ENCODE measurements at regions not wholly inside any gene's neighbourhood (a gene's known extent, or its start where the extent isn't known, plus 50 kb on each side); places are given as distances from the start of the nearest gene placed in this dataset.

DNA sequence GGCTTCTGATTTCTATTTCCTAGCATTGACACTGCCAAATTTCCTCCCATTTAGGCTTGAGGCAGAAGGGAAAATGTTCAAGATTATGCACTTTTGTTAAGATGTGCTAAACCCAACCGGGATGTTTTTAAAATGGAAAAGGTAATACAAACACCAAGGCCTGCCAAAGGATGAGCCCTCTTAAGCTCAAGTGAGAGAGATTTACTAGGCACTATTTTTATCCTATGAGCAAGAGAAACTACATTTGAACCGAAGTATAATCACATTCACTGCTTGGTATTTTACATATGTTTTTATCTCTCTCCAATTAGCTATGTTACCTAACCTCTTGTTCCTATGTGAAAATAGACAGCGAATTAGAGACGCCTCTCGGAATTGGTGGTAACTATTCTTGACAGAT, 295.8 kb downstream of the GABRB3 start:
- no peak for DNase-seq

DNA sequence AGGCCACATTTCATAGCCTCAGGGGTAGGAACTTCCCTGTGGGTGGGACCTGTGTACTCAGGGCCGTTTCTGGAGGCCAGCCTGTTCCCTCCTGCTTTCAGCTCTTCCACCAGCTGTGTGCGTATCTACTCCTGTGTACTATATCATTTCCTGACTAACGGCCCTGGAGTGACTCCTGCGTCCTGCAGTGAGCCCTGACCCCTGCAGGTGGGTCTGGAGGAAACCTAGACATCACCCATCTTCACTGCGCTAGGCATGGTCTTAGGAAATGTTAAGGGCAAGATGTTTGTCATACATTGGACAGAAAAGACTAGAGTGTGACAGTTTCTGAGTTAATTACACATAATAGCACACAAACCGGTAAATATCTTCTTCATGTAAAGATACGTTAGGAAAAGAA, 297.3 kb downstream of the GABRB3 start:
- DNase-seq, result no peak

DNA sequence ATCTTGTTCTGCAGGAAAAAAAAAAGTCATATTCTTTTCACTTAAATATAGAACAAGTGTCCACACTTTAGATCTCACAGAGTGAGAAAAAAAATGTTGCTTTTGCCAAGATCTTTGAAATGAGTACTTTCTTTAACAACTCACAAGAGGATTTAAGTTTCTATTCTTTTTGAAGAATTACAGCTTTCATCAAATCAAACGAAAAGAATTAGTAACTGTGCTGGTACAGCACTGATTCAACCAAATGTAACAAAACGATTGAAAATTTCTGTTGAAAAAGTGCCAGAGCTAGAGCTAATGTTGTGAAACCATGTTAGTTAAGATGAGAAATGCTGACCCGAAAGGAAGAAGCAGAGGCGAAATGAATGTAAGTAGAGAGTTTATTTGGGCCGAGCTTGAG, 300.2 kb downstream of the GABRB3 start:
- DNase-seq, result no peak

DNA sequence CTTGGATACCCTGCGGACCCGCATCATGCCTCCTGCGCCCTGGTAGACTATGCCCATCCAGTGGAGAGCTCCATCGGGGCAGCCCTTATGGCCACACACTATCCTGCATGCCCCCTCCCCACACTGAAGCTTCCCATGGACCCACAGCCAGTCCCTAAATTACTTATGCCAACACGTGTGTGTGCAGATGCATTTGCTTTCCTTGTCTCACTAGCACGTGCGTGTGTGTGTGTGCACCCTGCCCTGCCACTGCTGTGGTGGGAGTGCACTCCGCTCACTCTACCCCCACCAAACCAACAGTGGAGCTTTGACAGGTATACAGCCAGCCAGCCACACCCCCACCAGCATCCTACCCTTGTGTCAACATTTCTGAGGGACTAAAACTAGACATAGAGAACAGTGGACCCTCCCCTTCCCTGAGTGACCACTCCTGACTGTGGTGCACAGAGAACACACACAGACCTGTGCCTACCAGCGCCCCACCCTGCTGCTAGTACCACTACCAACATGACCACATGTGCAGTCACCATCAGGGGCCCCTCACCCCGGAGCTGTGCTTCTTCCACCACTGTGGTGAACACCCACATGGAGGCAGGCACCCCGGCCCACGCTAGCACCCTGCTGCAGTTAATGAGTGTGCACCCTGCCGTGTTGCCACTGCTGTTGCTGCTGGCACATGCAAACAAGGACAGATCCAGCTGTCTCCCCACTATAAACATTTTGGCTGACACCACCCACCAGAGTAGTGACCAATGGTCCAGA, 310.8 kb downstream of the GABRB3 start:
- no peak for DNase-seq

- DNase-seq, result no peak
These were observed 312.7 kb downstream of the GABRB3 start for GRCh38 chr15:26460165-26460564.

DNA sequence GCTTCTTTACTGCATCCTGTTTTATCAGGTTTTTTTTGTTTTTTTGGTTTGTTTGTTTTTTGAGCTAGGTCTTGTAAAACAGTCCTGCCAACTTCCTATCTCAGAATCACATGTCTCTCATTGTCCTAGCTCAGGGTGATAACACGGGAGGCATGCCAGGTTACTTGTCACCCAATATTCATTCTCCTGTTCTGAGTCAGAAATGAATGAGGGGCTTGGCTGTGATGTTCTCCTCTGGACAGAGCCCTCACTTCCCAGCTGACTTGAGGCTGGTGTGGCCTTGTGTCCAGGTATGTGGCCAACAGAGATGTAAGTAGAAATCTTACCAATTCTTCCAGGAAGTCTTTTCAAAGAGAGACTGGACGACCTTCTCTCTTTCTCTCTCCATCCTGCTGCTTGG, 317.0 kb downstream of the GABRB3 start:
- no peak for DNase-seq

GRCh38 chr15:26453914-26454313, 319.0 kb downstream of the GABRB3 start:
- DNase-seq, result no peak

DNA sequence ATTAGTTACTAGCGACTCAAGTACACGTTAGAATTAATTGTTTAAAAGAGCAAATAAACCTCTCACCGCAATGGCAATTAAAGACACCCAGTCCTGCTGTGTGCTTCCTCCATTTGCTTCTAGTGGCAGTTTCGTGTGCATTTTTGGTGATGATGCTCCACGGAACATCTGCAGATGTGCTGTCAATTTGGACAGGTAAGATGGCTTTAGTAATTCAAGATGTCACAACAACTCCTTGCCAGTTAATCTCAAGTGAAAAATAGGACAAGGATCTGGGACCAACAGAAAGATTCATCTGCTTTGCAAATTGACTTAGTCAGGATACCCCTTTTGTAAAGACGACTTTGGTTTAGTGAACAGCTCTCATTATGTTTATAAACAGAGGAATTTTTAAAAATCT, 320.9 kb downstream of the GABRB3 start:
- no peak for DNase-seq

DNA sequence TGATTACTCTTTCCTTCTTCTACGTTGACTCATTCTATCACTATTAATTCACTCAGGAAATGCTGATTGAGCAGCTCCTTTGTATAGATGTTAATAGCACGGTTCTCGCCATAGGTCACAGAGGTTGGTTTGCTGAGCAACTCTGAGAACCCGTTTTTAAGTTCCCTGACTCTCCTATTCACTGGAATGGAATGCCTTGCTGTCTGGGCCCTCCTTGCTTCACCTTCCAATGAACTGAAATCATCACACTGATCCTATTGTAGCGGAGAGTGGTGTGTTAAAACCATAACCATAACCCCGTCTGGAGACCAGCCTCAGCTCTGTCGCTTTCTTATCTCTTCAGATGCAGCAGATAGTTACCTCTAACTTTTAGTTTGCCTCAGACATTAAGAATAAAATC, 323.6 kb downstream of the GABRB3 start:
- no peak for DNase-seq

DNA sequence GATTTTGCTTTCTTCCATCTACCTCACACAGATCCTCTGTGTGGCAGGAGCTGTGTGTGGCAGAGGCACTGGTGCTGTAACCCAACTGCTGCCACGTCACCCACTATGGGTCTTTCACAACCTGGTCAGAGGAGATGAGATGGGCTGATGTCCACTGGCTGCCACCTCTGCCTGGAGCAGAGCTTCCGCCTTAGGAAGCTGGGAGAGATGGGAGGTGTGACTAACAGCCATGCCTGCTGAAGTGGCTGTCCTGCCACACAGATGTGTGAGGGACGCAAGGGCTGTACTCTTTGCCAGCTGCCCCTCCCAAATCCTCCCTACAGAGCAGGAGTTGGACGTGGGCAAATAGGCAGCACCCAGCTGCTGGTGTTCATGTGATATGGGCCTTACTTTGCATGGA, 329.5 kb downstream of the GABRB3 start:
- no peak for DNase-seq

- DNase-seq, result no peak
These were observed 330.2 kb downstream of the GABRB3 start for GRCh38 chr15:26442680-26443079.

DNA sequence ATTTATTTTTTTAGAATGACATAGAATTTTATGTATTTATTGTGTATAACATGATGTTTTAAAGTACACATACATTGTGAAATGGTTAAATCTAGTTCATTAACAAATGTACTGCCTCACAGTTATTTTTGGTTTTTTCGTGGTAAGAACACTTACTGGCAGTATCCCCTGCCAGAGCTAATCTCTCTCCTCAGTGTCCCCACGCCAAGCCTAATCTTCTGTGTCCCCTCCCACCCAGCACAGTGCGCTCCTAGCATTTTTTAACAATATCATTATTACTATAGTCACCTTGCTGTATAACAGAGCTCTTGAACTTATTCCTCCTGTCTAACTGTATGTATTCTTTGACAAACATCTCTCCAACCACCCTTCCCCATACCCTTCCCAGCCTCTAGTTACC, 333.2 kb downstream of the GABRB3 start:
- no peak for DNase-seq

DNA sequence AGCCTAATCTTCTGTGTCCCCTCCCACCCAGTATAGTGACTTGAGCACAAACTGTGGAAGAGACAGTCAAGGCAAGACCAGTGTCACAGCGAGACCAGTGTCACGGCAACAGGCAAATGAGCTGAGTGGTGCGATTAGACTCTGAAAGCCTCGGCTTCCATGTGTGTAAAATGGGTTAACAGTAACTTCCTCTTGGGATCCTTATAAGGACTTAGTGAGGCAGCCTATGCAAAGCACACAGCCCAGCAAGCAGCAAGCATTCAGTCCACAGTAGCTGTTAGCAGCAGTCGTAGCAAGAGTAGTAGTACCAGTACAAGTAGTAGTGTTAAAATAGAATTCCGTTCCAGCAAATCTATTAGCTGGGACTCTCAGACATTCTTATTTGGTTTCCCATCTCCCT, 334.1 kb downstream of the GABRB3 start:
- no peak for DNase-seq

GRCh38 chr15:26438316-26438715, 334.6 kb downstream of the GABRB3 start:
- no peak for DNase-seq

- DNase-seq, result no peak
These were observed 339.0 kb downstream of the GABRB3 start for GRCh38 chr15:26433818-26434217.

GRCh38 chr15:26433060-26433459, 339.8 kb downstream of the GABRB3 start:
- no peak for DNase-seq

DNA sequence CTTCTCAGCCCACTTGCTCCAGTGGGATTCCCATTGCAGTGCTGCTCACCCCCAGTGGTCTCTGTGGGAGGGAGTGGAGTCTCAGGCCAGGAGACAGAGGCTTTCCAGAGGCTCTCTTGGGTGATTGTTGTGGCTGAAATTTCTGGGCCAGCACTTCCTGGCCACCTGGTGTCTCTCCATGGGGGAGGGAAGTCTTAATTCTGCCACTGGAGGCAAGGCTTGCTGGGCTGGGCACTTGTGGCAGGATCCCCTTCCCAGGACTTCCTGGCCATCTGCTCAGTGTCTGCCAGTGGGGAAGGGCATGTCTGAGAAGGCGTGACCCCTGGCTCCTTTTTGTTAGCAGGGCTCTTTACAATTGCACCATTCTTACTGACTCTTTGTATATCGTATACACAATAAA, 351.8 kb downstream of the GABRB3 start:
- no peak for DNase-seq

GRCh38 chr15:26395624-26396023, 377.2 kb downstream of the GABRB3 start:
- no peak for DNase-seq

DNA sequence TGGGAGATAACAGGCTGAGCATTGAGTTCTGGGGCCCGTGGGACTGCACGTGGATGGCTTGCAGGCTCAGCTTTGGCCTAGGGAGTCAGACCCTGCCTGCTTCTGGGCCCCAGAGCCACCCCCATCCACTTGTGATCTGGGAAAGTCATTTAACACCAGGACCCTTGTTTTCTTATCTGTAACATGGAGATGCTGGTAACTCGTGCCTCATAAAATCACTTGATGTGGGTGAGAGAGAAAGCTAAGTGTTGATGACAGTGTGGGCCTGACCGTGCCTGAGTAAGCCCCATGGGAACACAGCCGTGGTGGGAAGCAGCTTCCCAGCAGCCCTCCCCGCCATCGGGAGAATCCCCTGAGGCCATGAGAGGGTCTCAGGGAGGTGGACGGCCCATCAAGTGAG, 378.1 kb downstream of the GABRB3 start:
- no peak for DNase-seq

DNA sequence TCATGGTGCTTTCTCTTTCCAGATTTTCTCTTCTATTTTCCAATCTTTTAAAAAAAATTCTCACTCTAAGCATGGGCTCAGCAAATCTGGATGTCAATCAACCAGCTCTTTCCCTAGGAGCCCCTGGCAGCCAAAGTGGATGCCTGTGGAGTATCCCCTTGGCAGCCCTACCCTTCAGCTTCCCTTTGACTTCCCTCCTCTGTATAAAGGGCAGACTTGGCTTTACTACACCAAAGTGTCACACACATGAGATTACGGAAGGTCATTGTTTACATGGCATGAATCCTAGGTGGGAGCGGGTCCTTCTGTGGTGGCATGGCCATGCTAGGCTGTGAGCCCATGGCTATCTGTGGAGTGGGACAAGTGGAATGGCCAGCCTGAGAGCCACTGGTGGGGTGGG, 379.9 kb downstream of the GABRB3 start:
- no peak for DNase-seq

GRCh38 chr15:26391567-26392194, 381.2 kb downstream of the GABRB3 start:
- no peak for DNase-seq

GRCh38 chr15:26382444-26383072, 390.3 kb downstream of the GABRB3 start:
- DNase-seq, result no peak

DNA sequence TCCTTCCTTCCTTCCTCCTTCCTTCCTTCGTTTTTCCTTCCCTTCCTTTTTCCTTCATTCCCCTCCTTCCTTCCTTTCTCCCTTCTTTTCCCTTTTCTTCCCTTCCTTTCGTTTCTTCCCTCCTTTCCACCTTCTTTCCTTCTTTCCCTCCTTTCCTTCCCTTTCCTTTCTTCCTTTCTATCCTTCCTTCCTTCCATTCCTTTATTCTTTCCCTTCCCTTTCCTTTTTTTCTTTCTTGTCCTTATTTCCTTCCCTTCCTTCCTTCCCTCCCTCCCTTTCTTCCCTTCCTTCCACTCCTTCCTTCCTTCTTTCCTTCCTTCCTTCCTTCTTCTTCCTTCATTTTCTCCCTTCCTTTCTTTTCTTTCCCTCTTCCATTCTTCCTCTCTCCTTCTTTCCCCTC, 394.6 kb downstream of the GABRB3 start:
- no peak for DNase-seq

DNA sequence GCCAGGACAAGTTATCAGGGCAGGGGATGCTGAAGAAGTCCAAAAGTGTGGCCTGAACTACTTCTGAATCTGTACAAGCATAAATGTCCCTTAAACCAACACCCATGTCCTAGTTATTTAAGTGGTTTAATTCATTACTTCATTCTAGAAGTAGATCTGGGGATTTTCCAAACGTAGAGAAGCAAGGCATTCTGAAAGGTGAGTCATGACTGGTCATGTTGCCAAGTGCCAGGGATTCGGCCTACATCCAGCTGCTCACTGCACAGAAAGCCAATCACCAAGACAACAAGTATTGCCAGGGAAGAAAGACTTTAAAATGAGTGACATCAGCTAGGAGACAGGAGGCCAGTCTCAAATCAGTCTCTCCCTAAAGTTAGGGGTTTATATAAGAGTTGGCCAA, 396.6 kb downstream of the GABRB3 start:
- DNase-seq, result no peak

GRCh38 chr15:26374806-26375205, 398.1 kb downstream of the GABRB3 start:
- no peak for DNase-seq

Data from NCI-H510A treated with DMSO at 0.1 percent for 48 hours (cell line).